ENCODE measurements at regions not wholly inside any gene's neighbourhood (a gene's known extent, or its start where the extent isn't known, plus 50 kb on each side); places are given as distances from the start of the nearest gene placed in this dataset.

GRCh38 chr17:79365351-79365750 lies 245.5 kb downstream of the RBFOX3 start:
- no peak for TF ChIP-seq CTCF (IDR thresholded peaks at IDR 0.05)
- TF ChIP-seq POLR2A (IDR thresholded peaks at IDR 0.05) = no peak
